ENCODE measurements at regions not wholly inside any gene's neighbourhood (a gene's known extent, or its start where the extent isn't known, plus 50 kb on each side); places are given as distances from the start of the nearest gene placed in this dataset.

GRCh38 chr2:64234150-64234549 lies 89.9 kb upstream of the PELI1 start:
- no peak for TF ChIP-seq CTCF (IDR thresholded peaks at IDR 0.05)
- TF ChIP-seq ZFX (IDR thresholded peaks at IDR 0.05; ENCODE audit: borderline replicate concordance), result no peak

All from 22Rv1 (cell line).